C4-2B (cell line): ENCODE measurements at regions not wholly inside any gene's neighbourhood (a gene's known extent, or its start where the extent isn't known, plus 50 kb on each side); places are given as distances from the start of the nearest gene placed in this dataset.

Experiments
- CTCF ChIP-seq: fragments of 450-650 bp; conservative IDR thresholded peaks from 2 replicates; pipeline ENCODE4 v1.5.1; 2017; ENCODE audit warnings: mild to moderate bottlenecking
- ZFX ChIP-seq: fragments of 450-650 bp; IDR thresholded peaks from 2 replicates; pipeline ENCODE4 v1.6.1; 2017

GRCh38 chr3:99529265-99529664 is 109.1 kb upstream of the COL8A1 start:
- TF ChIP-seq CTCF = no peak
- TF ChIP-seq ZFX = no peak
